ENCODE measurements at regions not wholly inside any gene's neighbourhood (a gene's known extent, or its start where the extent isn't known, plus 50 kb on each side); places are given as distances from the start of the nearest gene placed in this dataset.

- TF ChIP-seq ESRRA (CRISPR knock-in tag; IDR thresholded peaks at IDR 0.05; ENCODE audit: low read depth): no peak
- no peak for TF ChIP-seq CENPX (CRISPR knock-in tag; IDR thresholded peaks at IDR 0.05)
- TF ChIP-seq TFE3 (CRISPR knock-in tag; IDR thresholded peaks at IDR 0.05): no peak
- TF ChIP-seq POLR2A (IDR thresholded peaks at IDR 0.05; ENCODE audit: insufficient read depth in 1 of 2, low read depth in 2 of 2, low read length in 2 of 2): no peak
- TF ChIP-seq SMAD1 (CRISPR knock-in tag; IDR thresholded peaks at IDR 0.05; ENCODE audit: borderline replicate concordance, low read depth): no peak
- TF ChIP-seq KAT8 (CRISPR knock-in tag; IDR thresholded peaks at IDR 0.05): no peak
- no peak for TF ChIP-seq HDAC6 (IDR thresholded peaks at IDR 0.05; ENCODE audit: low read depth, low read length)
- TF ChIP-seq NCOA5 (CRISPR knock-in tag; IDR thresholded peaks at IDR 0.05): no peak
- TF ChIP-seq ZNF12 (CRISPR knock-in tag; IDR thresholded peaks at IDR 0.05): no peak
- no peak for TF ChIP-seq POGZ (CRISPR knock-in tag; IDR thresholded peaks at IDR 0.05)
- no peak for TF ChIP-seq EZH2 (conservative IDR thresholded peaks at IDR 0.05; ENCODE audit: low read depth, low read length)
- TF ChIP-seq, protein P1, sequence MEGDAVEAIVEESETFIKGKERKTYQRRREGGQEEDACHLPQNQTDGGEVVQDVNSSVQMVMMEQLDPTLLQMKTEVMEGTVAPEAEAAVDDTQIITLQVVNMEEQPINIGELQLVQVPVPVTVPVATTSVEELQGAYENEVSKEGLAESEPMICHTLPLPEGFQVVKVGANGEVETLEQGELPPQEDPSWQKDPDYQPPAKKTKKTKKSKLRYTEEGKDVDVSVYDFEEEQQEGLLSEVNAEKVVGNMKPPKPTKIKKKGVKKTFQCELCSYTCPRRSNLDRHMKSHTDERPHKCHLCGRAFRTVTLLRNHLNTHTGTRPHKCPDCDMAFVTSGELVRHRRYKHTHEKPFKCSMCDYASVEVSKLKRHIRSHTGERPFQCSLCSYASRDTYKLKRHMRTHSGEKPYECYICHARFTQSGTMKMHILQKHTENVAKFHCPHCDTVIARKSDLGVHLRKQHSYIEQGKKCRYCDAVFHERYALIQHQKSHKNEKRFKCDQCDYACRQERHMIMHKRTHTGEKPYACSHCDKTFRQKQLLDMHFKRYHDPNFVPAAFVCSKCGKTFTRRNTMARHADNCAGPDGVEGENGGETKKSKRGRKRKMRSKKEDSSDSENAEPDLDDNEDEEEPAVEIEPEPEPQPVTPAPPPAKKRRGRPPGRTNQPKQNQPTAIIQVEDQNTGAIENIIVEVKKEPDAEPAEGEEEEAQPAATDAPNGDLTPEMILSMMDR (CRISPR knock-in tag; IDR thresholded peaks at IDR 0.05): no peak
- no peak for TF ChIP-seq GABPA (IDR thresholded peaks at IDR 0.05; ENCODE audit: low read depth, low read length)
- no peak for TF ChIP-seq GABPA (CRISPR knock-in tag; IDR thresholded peaks at IDR 0.05; ENCODE audit: low read depth)
- TF ChIP-seq MXD1 (CRISPR knock-in tag; IDR thresholded peaks at IDR 0.05): no peak
Observed at GRCh38 chr3:31140470-31140869, 246.0 kb upstream of the GADL1 start.

All from HepG2 (cell line).